ENCODE measurements at regions not wholly inside any gene's neighbourhood (a gene's known extent, or its start where the extent isn't known, plus 50 kb on each side); places are given as distances from the start of the nearest gene placed in this dataset.

GRCh38 chr4:138919094-138919936 is 96.3 kb upstream of the NOCT start:
- peak in 2 of 5 experiments; percentile 6 to 24 for DNase-seq

GRCh38 chr4:138918169-138918869 is 97.3 kb upstream of the NOCT start:
- DNase-seq, result no peak

GRCh38 chr4:138916763-138917162 is 98.8 kb upstream of the NOCT start:
- DNase-seq, result no peak

- DNase-seq, result no peak
These were observed 99.8 kb upstream of the NOCT start for GRCh38 chr4:138915756-138916155.

GRCh38 chr4:138912704-138913340 is 102.8 kb upstream of the NOCT start:
- no peak for DNase-seq

- no peak for DNase-seq
These were observed 103.5 kb upstream of the NOCT start for GRCh38 chr4:138911909-138912703.

- DNase-seq, result no peak
These were observed 104.7 kb upstream of the NOCT start for GRCh38 chr4:138910914-138911336.

- no peak for DNase-seq
These were observed 105.2 kb upstream of the NOCT start for GRCh38 chr4:138910195-138910913.

- DNase-seq, result no peak
These were observed 106.0 kb upstream of the NOCT start for GRCh38 chr4:138909587-138909986.

- DNase-seq, result no peak
These were observed 107.4 kb upstream of the NOCT start for GRCh38 chr4:138908134-138908533.

- DNase-seq, result no peak
These were observed 108.4 kb upstream of the NOCT start for GRCh38 chr4:138907174-138907573.

GRCh38 chr4:138904793-138905192 is 110.8 kb upstream of the NOCT start:
- DNase-seq, result no peak

- no peak for DNase-seq
These were observed 112.4 kb upstream of the NOCT start for GRCh38 chr4:138903185-138903584.

GRCh38 chr4:138902705-138903104 is 112.9 kb upstream of the NOCT start:
- DNase-seq, result no peak

GRCh38 chr4:138901177-138901576 is 114.4 kb upstream of the NOCT start:
- DNase-seq, result no peak

GRCh38 chr4:138899999-138900398 is 115.6 kb upstream of the NOCT start:
- DNase-seq, result no peak

GRCh38 chr4:138898282-138898681 is 117.3 kb upstream of the NOCT start:
- DNase-seq, result no peak

GRCh38 chr4:138897811-138898226 is 117.8 kb upstream of the NOCT start:
- peak in 1 of 5 experiments; percentile 41 for DNase-seq

GRCh38 chr4:138894709-138895108 is 120.9 kb upstream of the NOCT start:
- no peak for DNase-seq

GRCh38 chr4:138894011-138894410 is 121.6 kb upstream of the NOCT start:
- no peak for DNase-seq

GRCh38 chr4:138892483-138893407 is 122.8 kb upstream of the NOCT start:
- DNase-seq, result no peak

Measured in T-helper 2 cell (primary cell).